GM19324 (cell line): ENCODE measurements at regions not wholly inside any gene's neighbourhood (a gene's known extent, or its start where the extent isn't known, plus 50 kb on each side); places are given as distances from the start of the nearest gene placed in this dataset.
A peak's percentile ranks its signal among the peaks of the same experiment; 100 is the strongest.

Source experiments
- ATAC-seq: cut with Tn5 transposase; IDR thresholded peaks from one replicate; pipeline ENCODE4 v1.9.1; 2021; ENCODE audit warnings: mild to moderate bottlenecking, moderate library complexity; ENCODE audit not compliant: unreplicated experiment, low FRiP score

DNA sequence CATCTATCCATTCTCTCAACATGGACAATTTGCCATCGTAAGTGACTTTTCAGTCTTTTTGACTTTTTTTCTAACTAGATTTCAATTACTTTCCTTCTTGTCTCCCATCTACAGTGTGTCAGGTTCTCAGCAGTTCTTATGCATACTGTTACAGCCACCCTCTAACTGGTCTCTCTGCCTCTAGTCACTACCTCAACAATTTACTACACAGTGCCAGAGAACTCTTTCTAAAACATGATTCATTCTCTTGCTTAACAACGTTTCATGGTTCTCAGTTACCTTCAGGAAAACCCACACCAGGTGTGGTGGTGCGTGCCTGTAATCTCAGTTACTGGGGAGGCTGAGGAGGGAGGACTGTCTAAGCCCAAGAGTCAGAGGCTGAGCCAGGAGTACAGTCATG, 95.4 kb downstream of the DIPK2A start:
- ATAC-seq, result no peak

DNA sequence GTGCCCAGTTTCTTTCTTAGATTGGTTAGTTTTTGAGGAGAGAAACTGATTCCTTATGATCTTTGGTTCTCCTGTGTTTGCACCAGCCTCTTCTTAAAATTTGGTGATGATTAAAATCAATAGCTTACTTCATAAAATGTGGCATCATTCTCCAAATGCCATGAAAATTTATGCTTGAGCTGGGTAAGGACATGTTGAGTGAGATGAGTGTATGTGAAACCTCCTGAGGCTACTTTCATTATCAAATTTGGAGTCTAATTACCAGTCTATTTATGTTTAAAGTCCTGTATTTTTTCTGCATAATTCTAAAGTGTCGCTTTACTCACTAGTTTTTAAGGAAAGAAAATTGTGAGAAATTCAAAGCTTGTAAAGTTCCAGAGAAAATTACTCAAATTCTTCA, 102.1 kb downstream of the DIPK2A start:
- ATAC-seq, result no peak

GRCh38 chr3:144079634-144080033, 108.0 kb downstream of the DIPK2A start:
- ATAC-seq, result no peak

DNA sequence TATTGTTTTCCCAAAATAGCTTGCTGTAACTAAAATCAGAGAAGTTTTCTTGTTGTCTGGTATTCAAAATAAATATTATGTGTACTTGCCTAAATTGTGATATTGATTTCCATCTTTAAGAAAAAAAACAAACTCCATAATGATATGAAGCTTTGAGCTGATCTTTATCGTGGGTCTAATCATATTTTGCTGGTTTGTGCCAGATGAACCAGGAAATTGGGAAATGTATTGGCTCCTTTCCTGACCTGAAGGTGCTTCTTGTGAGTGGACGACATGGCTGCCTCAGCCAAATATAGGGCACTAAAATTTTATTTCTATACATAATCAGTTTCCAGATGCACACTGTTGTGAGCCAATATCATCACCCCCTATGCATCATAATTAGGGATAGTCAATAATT, 113.3 kb downstream of the DIPK2A start:
- ATAC-seq, result no peak

- no peak for ATAC-seq
These were observed 114.3 kb downstream of the DIPK2A start for GRCh38 chr3:144085964-144086363.

- no peak for ATAC-seq
These were observed 124.4 kb downstream of the DIPK2A start for GRCh38 chr3:144096016-144096415.

- no peak for ATAC-seq
These were observed 125.5 kb downstream of the DIPK2A start for GRCh38 chr3:144097163-144097562.

DNA sequence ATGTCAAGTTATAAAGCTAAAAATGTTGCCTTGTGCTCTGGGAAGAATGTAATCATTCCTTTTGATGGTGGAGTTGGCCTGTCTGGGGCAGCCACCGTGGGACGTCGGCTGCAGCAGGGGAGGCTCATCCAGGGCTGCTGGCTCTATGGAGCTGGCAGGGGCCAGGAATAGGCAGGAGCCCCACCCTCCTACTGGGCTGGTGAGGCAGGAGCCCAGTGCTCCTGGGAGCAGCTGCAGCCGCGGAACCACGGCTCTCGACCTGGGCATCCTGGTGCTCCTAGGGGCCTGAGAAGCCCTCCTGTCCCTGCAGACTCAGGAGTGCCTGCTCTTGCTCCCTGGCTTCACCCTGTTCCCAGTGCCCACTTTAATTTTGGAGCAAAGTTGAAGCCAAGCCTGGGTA, 127.1 kb downstream of the DIPK2A start:
- ATAC-seq, result no peak

DNA sequence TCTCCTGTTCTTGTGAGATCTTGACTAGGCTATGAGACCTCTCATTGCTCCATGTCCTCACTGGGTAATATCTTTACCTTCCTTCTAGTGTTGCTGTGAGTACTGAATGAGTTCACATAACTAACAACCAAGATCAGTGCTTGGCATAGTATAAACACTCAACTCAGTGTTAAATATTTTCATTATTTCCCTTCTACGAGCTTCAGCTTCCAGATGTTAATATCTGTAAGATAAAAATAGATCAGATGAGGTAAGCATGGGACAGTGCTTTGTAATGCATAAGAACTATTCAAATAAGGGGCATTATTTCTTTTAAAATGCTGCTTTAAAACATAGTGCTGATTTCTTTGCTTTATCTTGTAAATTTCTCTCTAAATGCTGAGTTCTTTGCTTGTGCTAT, 130.8 kb downstream of the DIPK2A start:
- no peak for ATAC-seq

DNA sequence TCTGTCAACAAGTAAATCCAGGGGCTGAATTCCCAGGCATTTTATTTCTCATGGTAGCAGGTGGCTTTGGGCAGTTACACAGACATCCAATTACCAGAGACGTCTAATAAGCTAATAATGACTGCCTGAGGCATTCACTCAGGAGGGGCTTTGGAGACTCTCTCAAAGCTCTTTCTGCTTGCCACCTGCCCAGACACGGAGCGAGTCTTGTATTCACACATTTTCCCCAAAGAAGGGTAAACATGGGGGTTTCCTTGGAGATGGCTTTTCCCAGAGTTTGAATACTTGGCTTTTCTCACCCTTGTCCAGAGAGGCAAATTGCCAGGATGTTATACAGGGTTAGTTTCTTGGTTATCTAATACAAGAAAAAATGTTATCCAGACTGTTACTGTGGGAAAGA, 132.6 kb downstream of the DIPK2A start:
- ATAC-seq, result no peak

GRCh38 chr3:144104679-144105078, 133.1 kb downstream of the DIPK2A start:
- ATAC-seq, result no peak

GRCh38 chr3:144105542-144105941, 133.9 kb downstream of the DIPK2A start:
- ATAC-seq, result no peak

DNA sequence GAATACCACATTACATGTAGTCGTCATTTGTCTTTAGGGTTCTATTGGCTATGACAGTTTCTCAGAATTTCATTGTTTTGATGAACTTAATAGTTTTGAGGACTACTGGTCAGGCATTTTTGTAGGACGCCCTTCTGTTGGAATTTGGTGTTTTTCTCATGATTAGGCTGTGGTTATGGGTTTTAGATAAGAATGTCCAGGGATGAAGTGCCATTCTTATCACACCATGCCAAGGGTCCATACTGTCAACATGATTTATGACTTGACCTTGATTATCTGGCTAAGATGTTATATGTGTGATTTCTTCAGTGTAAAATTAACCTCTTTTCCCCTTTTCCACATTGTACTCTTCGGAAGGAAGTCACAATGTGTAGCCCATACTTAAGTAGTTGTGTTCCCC, 135.3 kb downstream of the DIPK2A start:
- ATAC-seq, result no peak

DNA sequence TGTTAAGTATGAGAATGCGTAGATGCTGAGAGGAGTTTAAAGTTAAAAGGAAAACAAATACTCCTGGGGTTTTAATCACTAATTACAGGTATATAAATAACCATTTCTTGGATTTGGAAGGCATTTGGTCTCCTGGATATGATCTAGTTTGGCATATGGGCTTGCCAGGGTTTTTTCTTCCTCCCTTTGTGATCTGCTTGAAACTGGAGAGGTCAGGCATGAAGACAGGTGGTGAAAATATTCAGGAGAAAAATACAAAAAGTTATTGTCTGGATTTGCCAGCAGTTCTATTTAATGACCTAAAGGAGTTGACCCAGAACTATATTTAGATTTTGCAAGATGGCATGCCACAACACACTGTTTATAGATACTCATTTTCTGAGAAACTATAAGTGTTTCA, 136.3 kb downstream of the DIPK2A start:
- ATAC-seq, result no peak

GRCh38 chr3:144109944-144110343, 138.3 kb downstream of the DIPK2A start:
- peak; percentile 96 for ATAC-seq

DNA sequence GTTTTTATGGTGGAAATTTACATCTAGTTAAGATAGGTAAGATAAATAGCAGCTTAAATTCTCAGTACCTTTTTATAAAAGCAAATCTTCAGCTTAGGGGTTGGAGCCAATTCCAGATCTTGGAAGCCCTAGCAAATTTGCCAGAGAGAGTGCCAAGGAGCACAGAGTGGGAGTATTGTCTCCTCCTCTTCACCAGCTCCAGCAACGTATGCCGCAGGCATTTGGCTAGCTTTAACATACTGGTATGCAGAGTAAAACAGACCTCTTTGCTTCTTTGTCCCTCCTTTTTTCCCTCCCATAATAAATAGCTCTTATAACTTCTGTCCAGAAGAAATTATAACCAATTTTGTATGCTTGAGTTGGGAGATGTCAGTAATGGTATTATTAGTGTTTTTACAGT, 140.4 kb downstream of the DIPK2A start:
- ATAC-seq, result no peak

DNA sequence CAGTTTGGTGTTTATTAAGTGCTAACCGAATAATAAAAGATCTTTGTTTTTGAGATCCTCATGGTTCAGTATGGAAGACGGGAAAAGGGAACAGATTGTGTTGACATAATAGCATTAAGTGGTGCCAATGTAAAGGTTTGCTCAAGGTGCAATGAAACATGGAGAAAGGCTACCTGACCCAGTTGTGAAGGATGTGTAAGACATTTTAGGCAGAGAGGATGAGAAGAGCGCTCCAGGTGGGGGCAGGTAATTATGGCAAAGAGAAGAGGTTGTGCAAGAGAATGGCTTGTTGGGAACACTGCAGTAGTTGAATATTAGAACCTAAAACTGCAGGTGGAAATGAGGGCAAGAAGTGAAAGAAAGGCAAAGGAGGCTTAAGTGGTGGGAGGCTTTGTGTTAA, 140.8 kb downstream of the DIPK2A start:
- no peak for ATAC-seq

GRCh38 chr3:144114767-144115166, 143.1 kb downstream of the DIPK2A start:
- no peak for ATAC-seq

DNA sequence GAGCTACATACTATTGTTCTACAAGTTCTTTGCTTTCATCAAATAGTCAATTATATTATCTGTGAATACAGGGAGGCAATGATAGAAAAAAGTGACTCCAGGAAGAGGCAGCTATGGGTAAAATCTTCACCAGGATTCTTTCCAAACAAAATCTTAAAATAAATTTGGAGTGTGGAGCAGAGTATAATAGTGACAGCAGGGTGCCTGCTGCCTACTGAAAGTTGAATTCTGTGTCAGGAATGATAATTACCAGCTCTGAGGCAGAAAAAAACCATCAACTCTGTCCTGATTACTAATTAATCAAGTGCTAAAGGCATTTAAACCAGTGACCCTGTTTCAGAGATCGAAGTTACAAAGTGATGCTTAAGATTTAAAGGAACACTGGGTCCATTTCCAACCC, 148.0 kb downstream of the DIPK2A start:
- no peak for ATAC-seq

- no peak for ATAC-seq
These were observed 150.0 kb downstream of the DIPK2A start for GRCh38 chr3:144121661-144122060.

DNA sequence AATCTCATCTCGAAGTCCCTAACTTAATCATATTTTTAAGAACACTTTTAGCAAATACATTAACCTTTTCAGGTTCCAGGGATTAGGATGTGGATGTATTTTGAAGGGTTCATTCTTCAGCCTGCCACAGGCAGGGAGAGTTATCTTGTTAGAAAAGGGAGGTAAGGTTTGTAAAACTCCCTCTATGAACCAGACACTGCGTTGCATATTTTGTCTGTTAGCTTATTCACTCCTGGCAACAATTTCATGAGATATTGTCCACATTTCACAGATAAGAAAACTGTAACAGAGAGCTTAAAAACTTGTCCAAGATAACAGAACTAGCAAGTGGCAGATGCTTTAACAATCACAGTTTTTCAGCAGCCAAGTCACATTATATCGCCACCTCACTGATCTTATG, 155.4 kb downstream of the DIPK2A start:
- no peak for ATAC-seq

DNA sequence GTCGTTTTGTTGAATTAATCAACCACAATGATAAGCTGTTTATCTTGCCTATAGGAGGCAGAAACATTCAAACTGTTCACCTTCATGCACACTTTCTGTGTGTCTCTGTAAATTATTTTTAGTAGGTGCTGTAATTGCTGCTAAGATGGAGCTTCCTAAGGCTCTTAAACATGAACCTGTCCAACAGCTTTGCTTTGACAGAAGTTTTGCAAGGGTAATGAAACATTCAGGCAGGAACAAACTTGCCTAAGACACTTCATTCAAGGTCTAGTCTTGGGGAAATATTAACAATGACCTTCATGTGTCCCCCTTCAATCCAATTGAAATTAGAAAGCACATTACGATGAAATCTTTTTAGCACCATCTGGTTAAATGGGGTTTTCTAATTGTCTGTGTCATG, 156.1 kb downstream of the DIPK2A start:
- ATAC-seq, result peak; percentile 38

GRCh38 chr3:144128108-144128892, 156.7 kb downstream of the DIPK2A start:
- ATAC-seq, result peak; percentile 99
